ENCODE measurements at regions not wholly inside any gene's neighbourhood (a gene's known extent, or its start where the extent isn't known, plus 50 kb on each side); places are given as distances from the start of the nearest gene placed in this dataset.

DNA sequence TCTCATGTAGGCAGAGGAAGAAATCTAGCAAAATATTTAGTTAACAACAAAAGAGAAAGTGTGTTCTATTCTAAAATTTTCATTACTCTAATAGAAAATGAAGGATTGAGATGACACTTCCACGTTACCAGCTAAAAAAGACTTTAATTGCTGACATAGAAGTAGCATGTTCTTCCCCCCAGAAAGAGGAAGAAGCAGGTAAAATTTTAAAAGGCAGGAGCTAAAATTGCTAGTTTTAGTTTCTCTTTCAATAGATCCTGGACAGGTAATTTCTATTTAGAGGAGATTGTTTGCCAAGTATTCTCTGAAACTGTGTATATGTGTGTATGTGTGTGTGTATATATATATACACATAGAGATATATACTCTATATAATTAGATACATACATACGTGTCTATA lies 248.1 kb upstream of the FMN2 start:
- TF ChIP-seq, protein P1, sequence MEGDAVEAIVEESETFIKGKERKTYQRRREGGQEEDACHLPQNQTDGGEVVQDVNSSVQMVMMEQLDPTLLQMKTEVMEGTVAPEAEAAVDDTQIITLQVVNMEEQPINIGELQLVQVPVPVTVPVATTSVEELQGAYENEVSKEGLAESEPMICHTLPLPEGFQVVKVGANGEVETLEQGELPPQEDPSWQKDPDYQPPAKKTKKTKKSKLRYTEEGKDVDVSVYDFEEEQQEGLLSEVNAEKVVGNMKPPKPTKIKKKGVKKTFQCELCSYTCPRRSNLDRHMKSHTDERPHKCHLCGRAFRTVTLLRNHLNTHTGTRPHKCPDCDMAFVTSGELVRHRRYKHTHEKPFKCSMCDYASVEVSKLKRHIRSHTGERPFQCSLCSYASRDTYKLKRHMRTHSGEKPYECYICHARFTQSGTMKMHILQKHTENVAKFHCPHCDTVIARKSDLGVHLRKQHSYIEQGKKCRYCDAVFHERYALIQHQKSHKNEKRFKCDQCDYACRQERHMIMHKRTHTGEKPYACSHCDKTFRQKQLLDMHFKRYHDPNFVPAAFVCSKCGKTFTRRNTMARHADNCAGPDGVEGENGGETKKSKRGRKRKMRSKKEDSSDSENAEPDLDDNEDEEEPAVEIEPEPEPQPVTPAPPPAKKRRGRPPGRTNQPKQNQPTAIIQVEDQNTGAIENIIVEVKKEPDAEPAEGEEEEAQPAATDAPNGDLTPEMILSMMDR (IDR thresholded peaks at IDR 0.05) = no peak
- TF ChIP-seq POLR2A (IDR thresholded peaks at IDR 0.05) = no peak

Data from right lobe of liver (tissue), 4 donors.